GM21526 (cell line): ENCODE measurements at regions not wholly inside any gene's neighbourhood (a gene's known extent, or its start where the extent isn't known, plus 50 kb on each side); places are given as distances from the start of the nearest gene placed in this dataset.
A peak's percentile ranks its signal among the peaks of the same experiment; 100 is the strongest.
"Not testable (repeated sequence)": the region's sequence is repeated elsewhere in the genome, so short reads cannot be mapped to it uniquely, and the experiment has no call there.

Experiments used
- ATAC-seq: cut with Tn5 transposase; IDR thresholded peaks from one replicate; pipeline ENCODE4 v1.9.1; 2021; ENCODE audit warnings: moderate library complexity; ENCODE audit not compliant: unreplicated experiment, low FRiP score

- no peak for ATAC-seq
Measured at GRCh38 chr2:136297994-136298393, 180.0 kb upstream of the CXCR4 start.

DNA sequence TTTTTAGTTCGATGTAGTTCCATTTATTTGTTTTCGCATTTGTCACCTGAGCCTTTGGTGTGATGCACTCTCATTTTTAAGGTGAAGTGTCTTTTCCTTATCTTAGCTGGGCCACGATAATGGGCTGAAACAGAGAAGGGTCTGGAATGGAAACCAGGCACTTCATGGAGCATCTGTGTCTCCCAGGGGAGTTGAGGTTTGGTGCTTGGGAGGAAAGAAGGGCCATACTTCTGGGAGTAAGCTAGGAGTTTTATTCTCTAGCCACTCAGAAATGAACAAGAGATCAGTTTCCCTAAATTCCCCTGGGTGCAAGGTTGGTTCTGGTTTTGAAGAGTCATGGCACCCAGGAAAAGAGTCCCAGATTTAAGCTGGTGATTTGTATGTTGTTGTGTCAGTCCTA lies 179.4 kb upstream of the CXCR4 start:
- no peak for ATAC-seq

DNA sequence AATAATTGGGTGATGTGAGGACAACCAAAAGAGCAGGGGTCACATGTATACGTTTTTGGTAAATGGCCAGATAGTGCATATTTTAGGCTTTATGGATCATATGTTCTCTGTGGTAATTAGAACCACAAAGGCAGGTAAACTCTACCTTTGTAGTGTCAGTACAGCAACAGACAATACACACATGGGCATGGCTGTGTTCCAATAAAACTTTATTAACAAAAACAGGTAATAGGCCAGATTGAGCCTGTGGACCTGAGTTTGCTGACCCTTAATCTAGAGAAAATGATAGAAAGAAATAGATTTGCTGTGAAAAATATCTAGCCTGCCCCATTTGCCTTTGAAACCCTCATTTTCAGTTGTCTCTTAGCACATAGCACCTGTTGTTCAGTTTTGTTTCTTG lies 177.2 kb upstream of the CXCR4 start:
- ATAC-seq = no peak

DNA sequence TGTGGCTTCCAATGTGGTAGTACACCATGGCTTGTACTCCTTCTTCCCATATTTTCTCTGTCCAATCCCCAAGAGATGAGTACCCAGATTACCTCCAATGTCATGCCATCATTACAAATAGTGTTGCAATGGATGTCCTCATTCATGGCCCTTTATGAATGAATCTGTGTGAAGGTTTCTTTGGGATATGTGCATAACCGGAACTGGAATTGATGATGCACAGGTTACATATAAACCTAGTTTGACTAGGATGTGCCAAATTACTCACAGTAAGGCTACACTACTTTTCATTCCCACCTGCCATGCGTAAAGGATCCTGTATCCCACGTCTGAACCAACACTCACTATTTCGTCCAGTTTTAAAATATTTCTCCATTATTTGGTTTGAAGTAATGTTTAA lies 173.9 kb upstream of the CXCR4 start:
- no peak for ATAC-seq

- no peak for ATAC-seq
Measured at GRCh38 chr2:136290326-136290725, 172.4 kb upstream of the CXCR4 start.

DNA sequence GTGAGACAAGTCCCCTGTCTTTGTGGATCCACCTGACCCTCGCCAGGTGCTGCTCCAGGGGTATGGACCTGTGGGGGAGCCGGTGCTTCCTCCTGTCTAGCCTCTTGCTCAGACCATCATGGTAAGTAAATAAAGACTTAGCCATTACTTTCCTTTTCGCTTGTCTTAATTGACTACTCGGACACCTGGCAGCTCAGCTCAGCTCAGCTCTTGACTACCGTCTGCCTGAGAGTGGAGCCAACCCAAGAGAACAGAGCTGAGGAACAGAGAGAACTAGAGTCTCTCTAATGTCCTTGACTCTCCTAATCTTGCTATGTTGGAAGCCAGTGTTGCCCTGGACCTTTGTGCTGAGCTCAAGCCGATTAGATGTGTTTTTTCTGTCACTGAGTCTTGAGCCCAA lies 170.3 kb upstream of the CXCR4 start:
- ATAC-seq = no peak

DNA sequence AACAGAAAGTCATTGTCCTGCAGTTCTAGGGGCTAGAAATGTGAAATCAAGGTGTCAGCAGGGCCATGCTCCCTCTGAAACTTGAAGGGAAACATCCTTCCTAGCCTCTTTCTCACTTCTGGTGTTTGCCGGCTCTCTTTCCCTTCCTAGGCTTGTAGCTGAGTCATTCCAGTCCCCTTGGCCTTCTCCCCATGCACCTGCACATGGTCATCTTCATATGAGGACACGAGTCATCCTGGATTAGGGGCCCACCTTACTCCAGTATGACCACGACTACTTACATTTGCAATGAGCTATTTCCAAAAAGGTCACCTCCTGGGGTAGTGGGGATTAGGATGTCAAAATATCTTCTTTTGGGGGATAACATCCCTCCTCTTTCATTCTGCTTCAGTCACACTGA lies 168.5 kb upstream of the CXCR4 start:
- no peak for ATAC-seq

DNA sequence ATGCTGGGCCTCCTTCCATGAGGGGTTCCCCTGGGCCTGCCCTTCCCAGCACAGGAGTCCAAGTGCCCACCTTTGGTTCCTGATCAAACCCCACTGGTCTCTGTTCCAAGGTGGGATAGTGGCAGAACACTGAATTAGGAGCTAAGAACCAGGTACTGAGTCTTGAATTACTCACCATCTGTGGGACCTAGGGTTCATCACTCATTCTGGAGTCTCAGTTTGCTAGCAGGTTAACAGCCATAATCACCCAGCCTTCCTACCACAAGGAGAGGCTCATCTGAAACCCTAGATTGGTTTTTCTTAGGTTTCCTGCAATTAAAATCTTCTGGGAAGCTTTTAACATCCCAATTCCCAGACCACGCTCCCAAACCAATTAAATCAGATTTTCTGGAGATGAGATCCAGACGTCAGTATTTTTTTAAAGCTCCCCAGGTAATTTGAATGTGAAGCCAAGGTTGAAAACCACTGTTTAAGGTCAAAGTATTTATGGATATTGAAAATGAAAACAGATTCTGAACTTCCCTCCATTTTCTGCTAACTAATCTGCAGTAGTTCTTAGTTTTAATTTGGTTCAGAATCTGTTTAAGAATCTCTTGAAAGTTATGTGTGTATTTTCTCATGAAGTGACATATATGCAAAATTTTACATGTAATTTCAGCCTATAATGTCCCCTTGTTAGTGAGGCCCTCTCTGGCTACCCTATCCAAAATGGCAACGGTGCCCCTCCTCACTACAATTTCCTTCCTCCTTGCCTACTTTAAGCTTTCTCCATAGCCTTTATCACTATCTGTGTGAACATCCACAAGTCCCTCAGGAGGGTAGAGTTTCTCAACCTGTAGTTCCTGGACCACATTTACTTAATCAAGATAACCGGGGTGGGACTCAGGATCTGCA lies 166.5 kb upstream of the CXCR4 start:
- no peak for ATAC-seq

- no peak for ATAC-seq
Measured at GRCh38 chr2:136282251-136282650, 164.3 kb upstream of the CXCR4 start.

DNA sequence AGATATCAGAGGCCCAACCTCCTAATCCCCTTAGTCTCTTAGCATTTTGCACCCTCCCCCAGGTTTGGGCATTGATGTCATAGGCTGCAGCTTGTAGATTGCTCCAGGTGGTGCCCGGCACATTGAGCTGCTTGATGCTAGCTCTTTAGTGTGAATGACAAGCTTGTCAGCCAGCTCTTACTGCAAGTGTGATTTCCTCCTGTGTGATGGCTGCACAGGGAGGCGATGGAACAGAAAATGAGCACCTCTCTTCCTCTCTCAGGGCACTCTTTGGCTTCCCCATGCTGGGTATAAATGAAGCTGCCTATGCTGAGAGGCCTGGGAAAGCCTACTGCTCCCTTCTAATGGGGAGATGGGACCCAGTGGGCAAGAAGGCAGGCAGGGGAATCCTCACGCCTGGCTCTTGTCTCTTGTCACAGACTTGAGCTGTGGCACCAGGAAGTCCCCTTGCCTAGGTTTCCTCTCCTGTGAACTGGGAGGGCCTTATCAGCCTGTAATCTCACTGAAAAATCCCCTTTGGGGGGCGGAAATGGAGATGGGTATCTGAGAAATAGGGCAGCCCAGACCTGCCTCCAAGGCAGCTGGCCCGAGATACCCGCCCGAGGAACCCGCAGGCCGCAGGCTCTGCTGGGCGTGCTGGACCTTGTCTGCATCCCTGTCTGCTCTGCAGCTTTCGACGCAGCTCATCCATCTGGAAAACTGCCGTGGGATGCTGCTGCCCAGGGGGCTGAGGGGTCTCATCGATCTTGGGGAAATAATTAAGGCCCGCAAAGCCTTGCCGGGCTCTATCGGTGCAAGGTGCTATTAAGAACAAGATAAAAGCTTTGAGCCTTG lies 163.5 kb upstream of the CXCR4 start:
- ATAC-seq = no peak

- ATAC-seq = not testable (repeated sequence)
Measured at GRCh38 chr2:136266346-136266745, 148.4 kb upstream of the CXCR4 start.

- no peak for ATAC-seq
Measured at GRCh38 chr2:136259551-136259950, 141.6 kb upstream of the CXCR4 start.

GRCh38 chr2:136257893-136258292 lies 139.9 kb upstream of the CXCR4 start:
- no peak for ATAC-seq

DNA sequence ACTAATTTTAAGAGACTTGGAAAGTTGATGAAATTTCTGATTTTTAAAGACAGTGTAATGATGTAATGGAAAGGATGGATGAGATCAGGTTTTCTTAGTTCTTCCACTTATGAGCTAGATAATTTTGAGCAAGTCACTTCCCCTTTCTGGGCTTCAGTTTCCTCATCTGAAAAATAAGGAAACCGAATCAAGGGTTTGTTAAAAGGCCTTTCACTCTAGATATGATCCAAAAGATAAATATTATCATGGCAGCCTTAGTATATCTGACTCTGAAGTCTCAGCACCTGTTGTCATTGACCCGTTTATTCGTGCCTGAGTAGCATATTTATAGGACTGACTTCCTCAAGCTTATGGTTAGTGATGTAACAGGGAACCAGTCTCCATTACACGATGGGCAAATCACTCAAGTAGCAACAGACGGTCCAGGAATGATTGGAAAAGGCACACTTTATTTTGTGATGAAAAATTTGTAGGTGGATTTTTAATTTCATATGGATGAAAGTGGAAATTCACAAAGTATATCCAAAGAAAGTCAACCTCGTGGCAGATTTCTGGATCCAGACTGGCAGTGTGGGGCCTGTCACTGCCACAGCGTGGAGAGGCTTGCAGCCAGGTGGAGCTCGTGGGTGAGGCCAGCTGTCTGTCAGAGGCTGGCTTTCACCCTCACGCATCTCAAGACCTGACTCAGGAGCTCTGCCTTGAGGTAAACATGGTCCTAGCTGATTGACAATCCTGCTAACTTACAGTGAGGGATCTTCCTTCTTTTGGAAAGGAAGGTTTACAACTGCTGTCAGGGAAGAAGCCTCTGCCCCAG lies 137.9 kb upstream of the CXCR4 start:
- no peak for ATAC-seq

DNA sequence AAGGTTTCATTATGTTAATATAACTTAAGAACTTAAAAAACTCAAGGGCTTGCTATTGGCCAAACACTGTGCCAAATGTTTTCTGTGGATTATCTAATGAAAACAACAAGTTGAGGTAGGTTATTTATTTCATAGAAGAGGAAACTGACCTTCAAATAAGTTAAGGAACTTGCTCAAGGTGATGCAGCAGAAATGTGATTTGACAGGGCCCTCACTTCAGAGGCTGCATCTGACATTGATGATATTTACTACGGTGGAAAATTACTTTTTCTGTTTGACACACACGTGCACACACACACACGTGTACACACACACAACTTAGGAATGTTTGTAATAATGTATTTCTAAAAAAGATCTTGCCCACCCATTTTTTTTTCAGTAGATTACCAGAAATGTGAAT lies 137.2 kb upstream of the CXCR4 start:
- no peak for ATAC-seq

- no peak for ATAC-seq
Measured at GRCh38 chr2:136254681-136255080, 136.7 kb upstream of the CXCR4 start.

DNA sequence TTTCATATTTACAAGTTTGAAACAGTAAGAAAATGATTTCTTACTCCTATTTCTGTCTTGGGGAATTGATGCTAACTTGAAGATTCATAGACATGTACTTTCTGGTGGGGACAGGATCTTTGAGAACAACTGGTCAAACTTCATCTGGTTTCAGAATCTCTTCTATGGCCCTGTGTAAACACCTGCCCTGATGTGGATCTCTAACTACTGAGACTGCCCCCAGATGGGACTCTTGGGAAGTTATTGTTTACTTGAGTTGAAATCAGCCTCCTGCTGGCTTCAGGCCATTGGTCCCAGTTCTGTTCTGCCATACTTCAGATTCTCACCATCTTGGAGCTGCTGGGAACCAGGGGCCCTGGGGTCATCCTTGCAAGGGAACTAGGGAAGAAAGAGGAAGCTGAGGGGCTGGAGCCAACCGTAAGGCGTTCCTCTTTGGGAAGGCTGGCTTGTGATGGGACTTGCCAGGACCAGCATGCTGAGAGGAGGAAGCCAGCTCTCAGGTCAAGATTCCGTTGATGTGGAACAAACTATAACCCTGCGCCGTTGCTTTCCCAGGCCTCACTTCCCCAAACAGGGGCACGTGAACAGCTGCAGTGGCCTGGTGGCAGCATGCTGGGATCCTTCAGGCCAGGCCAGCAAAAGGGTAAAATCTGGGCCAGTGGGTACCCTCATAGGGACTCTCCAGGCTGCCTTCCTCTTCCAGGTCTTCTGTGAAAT lies 135.5 kb upstream of the CXCR4 start:
- ATAC-seq = peak; percentile 42

- no peak for ATAC-seq
Measured at GRCh38 chr2:136251885-136252585, 134.1 kb upstream of the CXCR4 start.

GRCh38 chr2:136251197-136251884 lies 133.4 kb upstream of the CXCR4 start:
- no peak for ATAC-seq
